Right hindlimb (tissue), 1 donor: ENCODE measurements at regions not wholly inside any gene's neighbourhood (a gene's known extent, or its start where the extent isn't known, plus 50 kb on each side); places are given as distances from the start of the nearest gene placed in this dataset.
A peak's percentile ranks its signal among the peaks of the same experiment; 100 is the strongest.
"Not testable (repeated sequence)": the region's sequence is repeated elsewhere in the genome, so short reads cannot be mapped to it uniquely, and the experiment has no call there.

Source experiments
- DNase-seq: peaks from one replicate; pipeline ENCODE4 v3.0.0-alpha.2; 2018

DNA sequence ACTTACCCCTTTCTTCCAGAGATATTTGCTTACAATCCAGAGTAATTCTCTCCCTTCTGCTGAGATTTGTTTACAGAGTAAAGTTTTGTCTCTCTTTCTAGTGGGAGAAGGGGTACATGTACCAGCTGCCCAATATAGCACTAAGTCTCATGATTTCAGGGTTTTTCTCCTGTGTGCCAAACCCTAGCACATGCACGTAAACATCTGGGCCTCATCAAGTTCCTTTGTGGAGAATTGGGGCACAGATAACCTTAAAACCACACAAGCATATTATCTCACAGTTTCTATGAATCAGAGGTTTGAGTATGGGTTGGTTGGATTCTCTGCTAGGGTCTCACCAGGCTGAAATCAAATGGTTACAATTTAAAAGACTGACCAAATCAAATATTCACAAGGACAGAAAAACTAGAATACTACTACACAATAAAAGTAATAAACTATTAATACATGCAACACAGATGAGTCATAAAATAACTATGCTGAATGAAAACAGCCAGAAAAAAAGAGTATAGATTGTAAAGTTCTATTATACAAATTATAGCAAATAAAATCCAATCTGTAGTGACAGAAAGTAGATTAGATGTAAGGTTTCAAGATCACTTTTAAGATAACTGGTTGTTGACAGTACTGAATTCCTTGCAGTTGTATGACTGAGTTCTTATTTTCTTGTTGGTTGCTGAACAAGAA, 347.4 kb upstream of the PTBP2 start:
- no peak for DNase-seq

DNA sequence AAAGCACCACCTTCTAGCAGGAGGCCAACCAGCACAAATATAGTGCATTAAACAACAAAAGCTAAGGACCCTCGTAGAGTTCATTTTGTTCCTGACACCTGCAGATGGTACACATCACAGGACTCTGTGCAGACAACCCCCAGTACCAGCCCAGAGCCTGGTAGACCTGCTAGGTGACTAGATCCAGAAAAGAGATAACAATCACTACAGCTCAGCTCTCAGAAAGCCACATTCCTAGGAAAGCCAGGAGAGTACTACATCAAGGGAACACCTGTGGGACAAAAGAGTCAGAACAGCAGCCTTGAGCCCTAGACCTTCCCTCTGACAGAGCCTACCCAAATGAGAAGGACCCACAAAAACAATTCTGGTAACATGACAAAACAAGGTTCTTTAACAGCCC, 344.7 kb upstream of the PTBP2 start:
- DNase-seq, result no peak

DNA sequence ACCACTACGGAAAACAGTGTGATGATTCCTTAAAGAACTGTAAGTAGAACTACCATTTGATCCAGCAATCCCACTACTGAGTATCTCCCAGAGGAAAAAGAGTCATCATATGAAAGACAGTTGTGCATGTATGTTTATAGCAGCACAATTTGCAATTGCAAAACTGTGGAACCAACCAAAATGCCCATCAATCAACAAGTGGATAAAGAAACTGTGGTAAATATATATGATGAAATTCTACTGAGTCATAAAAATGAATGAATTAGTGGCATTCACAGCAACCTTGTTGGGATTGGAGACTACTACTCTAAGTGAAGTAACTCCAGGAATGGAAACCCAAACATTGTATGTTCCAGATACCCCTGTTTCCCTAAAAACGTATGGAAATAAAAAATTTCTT, 337.0 kb upstream of the PTBP2 start:
- DNase-seq, result no peak

DNA sequence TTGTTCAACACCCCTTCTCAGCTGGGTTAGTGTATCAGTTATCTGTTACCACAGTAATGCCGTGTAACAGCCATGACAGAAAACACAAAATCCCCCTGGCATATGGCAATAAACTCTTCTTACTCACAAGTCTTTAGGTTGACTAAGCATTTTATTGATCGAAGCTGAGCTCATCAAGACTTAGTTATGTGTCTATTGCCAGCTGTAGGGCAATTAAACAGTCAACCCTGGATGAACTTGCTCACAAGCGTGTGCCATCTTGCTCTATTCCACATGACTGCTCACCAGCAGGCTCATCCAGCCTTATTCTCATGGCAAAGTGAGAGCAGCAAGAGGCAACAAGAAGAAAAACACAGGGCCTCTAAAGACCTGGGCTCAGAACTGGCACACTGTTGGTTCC, 333.8 kb upstream of the PTBP2 start:
- no peak for DNase-seq

DNA sequence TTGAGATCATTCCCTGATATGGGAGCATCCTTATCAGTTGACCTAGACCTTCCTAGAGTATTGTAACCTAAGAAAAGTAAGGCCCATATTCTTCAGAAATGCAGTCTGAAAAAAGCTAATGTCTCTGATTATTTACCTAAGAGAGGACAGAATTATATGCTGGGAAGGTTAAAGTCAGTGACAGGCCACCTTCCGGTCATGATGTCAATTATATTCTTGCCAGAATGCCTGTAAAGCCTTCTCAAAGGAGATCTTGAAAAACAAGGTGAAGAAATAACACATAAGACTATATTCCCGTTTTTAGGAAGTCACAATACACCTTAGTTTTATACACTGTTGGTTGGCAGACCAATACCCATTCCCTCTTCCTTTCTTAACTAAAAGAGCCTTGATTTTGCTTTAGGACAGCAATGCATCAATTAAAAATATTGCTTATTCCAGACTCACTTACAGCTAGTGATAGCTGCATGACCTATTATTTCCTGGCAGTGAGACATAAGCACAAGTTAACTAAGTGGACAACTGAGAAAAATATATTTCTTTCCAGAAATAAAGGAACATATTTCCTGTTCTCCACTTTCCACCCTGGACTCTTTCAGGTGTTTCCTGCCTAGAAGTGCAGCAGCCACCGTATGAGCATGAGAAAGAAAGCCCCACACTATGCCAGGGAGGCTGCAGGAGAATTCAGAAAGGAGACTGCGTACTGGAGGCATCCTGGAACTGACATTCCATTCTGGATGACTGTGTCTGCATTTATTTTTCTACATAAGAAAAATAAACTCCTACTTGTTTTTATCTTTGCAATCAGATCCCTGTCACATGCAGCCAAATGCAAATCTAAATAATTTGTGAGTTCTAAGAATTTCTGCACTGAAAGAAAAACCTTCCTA, 332.9 kb upstream of the PTBP2 start:
- no peak for DNase-seq

DNA sequence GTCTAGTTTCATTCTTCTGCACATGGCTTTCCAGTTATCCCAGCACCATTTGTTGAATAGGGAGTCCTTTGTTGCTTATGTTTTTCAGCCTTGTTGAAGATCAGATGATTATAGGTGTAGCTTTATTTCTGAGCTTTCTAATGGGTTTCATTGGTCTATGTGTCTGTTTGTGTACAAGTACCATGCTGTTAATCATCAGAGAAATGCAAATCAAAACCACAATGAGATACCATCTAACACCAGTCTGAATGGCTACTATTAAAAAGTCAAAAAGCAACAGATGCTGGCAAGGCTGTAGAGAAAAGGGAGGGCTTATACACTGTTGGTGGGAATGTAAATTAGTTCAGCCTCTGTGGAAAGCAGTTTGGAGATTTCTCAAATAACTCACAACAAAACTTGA, 321.5 kb upstream of the PTBP2 start:
- DNase-seq, result no peak

DNA sequence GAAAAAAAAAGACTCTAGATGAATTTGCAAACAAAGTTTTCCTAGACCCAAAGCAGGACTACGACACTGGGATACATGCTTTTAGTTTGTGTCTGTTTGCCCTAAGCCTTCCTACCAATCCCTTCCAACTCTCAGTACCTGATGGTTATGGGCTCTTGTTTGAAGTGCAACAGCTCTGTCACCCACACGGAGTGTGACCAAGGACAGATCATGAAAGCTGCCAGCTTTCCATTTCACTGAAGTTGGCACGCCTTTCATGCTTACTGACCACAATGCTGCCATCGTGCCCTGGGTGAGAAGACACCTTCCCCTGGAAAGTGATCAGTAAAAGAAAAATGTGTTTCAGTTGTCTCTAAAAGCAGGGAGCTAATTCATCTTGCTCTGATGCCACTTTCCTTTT, 312.5 kb upstream of the PTBP2 start:
- no peak for DNase-seq

DNA sequence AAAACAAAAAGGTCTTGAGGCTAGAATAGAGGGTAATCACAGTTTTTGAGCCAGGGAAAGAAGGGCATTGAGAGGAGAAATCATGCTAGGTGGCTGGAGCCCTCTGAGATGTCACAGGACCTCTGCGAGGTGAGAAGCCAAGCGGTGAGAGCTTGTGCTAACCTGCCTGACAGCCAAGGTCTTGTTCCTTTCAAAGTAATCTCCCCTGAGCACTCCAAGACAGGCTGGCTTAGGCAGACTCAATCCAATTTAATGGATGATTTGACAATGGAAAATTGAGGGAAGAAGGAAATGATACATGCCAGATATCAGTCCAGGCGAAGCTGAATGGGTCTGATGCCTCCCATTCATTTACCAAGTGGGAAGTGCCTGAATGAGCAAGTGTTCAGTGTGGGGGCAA, 311.9 kb upstream of the PTBP2 start:
- DNase-seq, result no peak

DNA sequence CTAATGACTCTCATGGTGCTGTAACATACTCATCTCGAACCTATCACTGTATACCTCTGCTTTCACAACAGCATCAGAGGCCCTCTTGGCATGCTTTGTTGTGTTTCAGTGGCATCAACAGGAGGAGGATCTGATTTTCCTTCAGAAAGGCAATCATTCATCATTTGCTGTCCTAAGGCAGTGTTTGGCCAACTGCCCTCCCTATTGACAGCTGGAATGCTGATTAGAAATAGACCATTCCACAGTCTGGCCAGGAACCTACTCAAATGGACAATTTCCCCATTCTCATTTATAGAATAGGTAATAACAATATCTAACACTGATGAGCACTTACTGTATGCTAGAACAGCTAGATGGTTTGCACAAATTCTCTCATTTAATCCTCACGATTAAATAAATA, 310.6 kb upstream of the PTBP2 start:
- DNase-seq, result no peak

DNA sequence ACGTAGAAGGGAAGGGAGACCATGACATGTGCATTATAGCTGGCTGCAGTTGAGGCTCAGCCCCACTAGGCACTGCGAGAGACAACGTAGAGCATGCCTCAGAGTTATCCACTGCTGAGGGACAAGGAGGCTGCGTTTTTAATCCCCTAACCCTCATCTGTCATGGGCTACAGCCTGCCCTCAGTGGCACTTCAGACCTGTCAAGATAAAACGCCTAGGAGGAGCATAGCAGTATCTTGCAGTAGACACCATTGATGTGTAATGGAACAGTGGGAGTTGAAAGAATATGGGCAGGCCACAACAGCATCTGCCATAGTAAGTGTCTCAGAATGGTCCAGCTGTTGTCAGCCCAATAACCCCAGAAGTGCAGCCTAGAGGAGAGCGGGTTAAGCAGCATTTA, 307.0 kb upstream of the PTBP2 start:
- no peak for DNase-seq

DNA sequence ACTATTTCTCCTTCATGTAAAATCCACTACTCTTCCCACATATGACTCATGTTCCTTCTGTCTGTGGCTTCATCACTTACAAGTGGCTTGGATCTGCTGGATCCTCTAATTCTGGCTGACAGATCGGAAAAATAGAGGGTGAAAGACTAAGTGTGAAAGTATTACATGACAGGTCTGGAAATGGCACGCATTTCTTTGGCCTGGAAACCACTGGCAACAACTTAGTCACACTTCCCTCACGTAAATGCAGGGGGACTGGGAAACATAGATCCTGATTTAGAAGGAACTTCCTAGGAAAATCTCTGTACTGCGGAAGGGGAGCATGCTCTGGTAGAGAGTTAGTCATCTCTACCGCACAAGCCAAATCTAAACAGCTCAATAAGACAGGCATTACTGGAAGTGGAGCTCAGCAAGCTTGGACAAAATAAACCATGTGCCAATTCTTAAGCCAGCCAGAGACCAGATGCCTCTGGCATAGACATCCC, 305.4 kb upstream of the PTBP2 start:
- peak; percentile 75 for DNase-seq

DNA sequence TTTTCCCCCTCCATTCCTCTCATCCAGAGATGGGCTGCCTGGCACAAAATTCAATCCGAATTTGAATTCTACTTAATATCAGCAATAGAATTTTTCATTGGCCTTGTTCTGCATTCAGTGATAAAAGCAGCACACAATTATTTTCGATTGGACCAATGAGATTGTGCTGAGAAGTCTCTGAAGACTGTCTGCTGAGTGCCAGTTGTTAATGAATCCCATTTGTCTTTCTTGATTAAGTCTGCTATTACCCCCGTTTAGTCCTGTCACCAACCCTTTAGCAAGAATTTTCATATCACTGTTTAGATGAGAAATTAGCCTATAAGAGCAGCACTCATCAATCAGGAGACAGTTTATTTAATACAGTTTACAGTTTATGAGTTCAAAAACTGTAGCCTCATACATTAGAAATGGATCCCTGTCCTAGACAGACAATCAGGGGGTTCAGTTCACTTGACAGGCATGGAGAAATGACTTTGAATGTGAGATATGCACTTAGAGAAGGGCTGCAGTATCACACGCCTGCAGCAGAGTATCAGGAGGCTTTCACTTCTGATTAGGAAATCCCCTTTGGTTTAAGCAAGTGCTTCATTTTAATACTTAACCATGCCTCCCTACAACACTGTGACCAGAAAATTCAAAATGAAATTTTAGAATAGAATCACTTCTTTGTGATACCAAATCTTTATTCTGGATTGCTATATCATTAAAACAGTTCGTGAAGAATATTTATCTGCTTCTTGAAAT, 304.7 kb upstream of the PTBP2 start:
- no peak for DNase-seq

DNA sequence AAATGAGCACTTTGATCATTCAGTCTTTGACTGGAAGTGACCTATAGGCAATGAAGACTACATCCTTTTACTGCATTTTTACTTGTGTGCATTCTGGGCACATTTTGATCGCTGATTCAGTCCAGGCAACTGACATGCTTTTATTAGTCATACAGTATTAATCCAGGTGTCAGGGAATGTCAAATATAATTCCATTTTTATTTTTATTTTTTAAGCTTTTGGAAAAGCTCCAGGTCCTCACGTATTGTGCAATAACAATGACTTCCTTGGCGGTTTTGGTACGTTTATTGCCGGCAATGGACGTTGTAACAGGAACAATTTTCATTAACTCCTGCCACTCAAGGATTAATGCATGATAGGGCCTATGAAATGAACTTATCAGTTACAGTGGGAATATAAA, 302.6 kb upstream of the PTBP2 start:
- DNase-seq, result no peak

DNA sequence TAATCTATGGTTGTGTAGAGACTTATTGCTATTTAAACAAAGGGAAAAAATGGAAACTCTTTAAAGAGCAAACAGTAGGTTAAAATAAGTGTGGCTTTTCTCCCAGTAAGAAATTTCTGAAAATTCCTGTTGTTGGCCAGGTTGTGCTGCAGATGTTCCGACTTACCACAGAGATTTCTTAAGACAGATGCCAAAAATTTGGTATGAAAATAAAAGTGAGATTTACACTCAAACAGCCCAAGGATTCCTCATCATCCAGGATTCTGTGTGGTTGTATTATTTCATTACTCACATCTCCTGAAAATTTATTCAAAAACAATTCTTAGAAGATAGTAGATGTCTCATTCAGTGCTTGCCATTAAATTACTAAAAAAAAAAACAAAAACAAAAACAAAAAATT, 296.7 kb upstream of the PTBP2 start:
- no peak for DNase-seq

DNA sequence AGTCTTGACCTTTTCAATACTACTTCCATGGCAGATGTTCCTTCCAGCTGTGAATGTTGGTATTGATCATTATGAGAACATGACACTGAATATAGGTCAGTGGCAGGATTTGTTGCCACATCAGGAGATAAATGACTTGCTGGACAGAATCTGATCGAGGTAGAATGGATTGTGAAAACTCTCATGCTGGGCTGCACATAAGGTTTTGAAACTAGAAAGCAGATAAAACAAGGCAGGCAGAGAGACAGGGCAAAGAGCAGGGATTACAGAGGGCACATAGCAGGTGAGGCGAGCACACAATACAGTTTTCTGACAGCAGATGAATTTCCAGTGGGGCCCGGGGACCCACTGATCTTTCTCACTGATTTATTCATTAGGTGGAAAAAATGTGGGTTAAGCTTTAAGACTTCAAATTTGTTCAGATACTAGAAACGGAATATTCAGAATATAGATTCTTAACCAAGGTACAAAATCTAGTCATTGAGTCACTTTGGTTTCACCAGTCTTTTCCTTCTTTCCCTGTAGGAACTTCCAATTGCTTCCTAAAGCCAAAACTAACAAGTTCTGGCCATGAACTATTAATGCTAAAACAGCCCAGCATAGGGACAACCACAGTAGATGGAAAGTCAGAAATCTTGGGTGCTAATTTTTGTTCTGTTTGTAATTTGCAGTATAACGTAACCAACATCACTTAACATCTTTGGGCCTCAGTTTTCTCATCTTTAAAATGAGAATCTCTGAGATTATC, 296.0 kb upstream of the PTBP2 start:
- DNase-seq, result no peak

DNA sequence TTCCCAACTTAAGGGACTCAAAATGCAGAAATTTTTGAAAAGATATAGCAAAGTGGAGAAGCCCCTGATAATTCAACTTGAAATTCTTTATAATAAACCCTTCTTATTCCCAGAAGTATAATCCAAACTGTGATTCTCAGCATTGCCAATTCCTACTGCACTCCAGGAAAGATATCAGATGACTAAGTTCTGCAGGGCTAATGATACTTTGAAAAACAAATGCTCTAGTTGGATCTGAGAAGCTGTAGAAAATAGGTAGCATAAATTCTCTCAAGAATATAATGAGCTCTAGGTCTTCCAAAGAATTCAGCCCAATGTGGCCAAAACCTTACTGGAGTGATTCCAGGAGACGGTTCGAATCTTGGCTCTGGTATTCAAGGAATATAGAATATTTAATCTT, 294.0 kb upstream of the PTBP2 start:
- DNase-seq, result no peak

DNA sequence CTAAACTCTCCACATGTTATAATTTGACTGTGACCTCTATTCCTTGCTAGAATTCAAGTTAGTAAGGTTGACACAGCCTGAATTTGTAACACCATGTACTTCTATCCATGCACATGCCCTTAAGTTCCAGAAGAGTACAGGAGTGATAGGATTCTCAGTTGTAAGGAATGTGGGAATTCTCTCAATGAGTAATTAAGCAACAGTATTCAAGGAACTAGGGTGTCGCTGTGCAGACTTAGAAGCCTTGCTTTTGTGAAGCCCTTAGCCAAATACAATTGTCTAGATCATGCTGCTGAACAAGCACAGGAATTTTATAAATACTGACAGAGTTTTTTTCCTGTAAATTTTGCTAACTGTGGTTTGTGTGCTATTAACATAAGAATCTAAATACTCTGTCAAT, 276.3 kb upstream of the PTBP2 start:
- DNase-seq, result no peak

DNA sequence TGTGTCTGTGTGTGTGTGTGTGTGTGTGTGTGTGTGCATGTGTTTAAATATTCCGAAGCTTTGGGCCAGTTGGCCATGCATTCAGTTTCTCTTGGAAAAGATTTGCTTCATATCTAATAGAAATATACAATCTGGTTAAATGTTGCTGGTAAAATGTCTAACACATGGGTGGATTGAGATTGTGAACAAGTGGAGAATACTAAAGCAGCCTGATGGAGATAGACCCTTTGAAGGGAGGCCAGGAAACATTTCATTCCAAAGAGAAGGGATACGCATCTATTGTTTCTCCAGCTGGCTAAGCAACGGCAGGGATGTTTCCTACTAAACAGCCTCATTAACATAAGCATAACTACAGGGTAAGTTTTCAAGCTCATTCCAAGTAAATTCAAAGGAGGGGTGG, 257.5 kb upstream of the PTBP2 start:
- DNase-seq, result peak; percentile 67

DNA sequence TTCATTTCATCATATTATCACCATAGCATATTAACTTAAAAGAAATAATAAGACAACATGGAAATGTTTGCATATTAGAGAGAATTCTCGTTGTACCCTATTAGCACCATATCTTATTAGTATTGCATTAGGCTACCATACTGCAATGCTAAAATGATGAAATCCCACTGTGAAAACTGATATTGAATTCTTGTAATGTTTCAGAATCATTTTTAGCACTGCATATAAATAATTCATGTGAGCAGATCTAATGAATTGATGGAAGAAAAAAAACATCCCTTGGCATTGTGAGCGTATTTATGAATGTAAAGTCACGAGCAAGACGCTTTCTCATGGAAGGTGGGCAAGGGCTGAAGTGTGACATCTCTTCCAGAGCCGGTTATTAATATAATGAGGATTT, 257.1 kb upstream of the PTBP2 start:
- no peak for DNase-seq

DNA sequence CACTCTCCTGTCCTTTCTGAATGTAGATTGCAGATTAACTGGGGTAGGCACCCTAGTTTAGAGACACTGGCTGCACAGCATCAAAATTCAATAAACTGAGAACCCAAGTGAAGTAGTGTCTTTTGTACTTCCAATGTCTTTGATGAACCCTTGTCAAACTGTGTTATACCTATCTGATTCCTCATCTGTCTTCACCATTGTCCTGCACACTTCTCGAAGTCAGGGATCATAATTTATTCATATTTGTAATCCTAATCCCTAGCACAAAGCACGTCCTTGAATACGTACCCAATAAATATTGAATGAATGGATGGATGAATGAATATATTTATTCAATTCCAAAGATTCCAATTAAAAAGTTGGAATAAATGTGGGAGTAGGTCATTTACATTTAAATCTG, 256.6 kb upstream of the PTBP2 start:
- DNase-seq, result no peak

DNA sequence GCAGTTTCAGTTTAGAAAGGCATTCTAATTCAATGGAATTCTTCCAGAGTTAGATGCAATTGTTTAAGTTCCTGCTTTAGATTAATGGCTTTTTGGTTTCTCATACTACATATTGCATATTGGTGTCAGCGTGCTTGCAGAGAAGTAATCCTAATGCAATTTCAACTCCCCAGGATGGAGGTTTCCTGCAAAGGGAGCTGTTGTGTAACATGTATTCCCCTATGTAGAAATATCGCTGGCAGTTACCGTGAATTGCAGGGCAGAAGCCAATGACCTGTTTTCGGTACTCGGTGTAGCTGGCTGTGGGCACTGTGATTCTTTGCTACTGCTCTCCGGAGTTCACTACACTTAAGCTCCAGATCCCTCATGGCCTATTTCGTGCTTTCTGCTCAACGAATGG, 256.1 kb upstream of the PTBP2 start:
- peak; percentile 34 for DNase-seq

DNA sequence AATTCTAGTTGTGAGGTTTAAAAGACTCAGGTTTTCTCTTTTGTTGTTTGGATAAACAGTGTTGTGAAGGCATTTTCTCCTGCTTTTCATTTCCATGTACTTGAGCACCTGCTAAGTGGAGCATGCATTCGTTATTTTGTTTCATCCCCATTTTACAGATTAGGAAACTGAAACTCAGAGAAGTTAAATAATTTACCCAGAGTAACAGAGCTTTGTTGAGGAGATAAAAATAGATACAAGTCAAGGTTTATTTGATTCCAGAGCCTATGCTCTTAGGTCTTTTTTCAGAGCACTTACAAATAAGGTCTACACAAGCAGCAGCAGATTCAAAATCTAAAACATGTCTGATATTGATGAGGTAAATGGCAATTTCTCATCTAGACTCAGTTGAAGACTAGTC, 254.7 kb upstream of the PTBP2 start:
- no peak for DNase-seq

DNA sequence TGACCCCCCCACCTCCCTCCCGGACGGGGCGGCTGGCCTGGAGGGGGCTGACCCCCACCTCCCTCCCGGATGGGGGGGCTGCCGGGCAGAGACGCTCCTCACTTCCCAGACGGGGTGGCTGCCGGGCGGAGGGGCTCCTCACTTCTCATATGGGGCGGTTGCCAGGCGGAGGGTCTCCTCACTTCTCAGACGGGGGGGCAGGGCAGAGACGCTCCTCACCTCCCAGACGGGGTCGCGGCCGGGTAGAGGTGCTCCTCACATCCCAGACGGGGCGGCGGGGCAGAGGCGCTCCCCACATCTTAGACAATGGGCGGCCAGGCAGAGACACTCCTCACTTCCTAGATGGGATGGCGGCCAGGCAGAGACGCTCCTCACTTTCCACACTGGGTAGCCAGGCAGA, 251.9 kb upstream of the PTBP2 start:
- DNase-seq, result not testable (repeated sequence)
